Kidney (tissue), 13 donors: ENCODE measurements at regions not wholly inside any gene's neighbourhood (a gene's known extent, or its start where the extent isn't known, plus 50 kb on each side); places are given as distances from the start of the nearest gene placed in this dataset.

Source experiments
- DNase-seq, 5 donors: peaks; one replicate each; pipeline ENCODE4 v3.0.0-alpha.2; 2013 to 2020
- FAIRE-seq: peaks from 2 replicates; lab custom pipeline; 2012; peaks lifted over from hg19 to GRCh38; lab: Jason Lieb, UNC
- H3K27ac ChIP-seq, 2 donors: one replicate each; pipeline ENCODE4 v1.7.0; 2013; ENCODE audit warnings: low read depth in 2 of 2, low read length in 2 of 2, inconsistent platforms in 1 of 2
- H3K27me3 ChIP-seq: one replicate; pipeline ENCODE4 v1.7.1; 2013; ENCODE audit warnings: low read length, inconsistent platforms; ENCODE audit not compliant: control insufficient read depth, insufficient read depth
- H3K36me3 ChIP-seq, 3 donors: one replicate each; pipeline versions ENCODE4 v1.7.0 to v1.7.1; 2013; ENCODE audit warnings: low read length in 3 of 3, control low read depth in 1 of 3, inconsistent platforms in 1 of 3; ENCODE audit not compliant: insufficient read depth in 3 of 3, control insufficient read depth in 2 of 3
- H3K4me1 ChIP-seq, 3 donors: one replicate each; pipeline versions ENCODE4 v1.7.0 to v1.7.1; 2013; ENCODE audit warnings: low read length in 3 of 3, inconsistent platforms in 1 of 3, low read depth in 1 of 3; ENCODE audit not compliant: control insufficient read depth in 2 of 3, insufficient read depth in 2 of 3
- H3K4me3 ChIP-seq, 3 donors: one replicate each; pipeline versions ENCODE4 v1.7.0 to v1.8.1; 2013; ENCODE audit warnings: low read length in 3 of 3, control low read depth in 1 of 3, inconsistent platforms in 1 of 3
- H3K9ac ChIP-seq, 3 donors: one replicate each; pipeline versions ENCODE4 v1.7.0 to v1.7.1; 2013; ENCODE audit warnings: low read length in 3 of 3, control low read depth in 1 of 3, inconsistent platforms in 1 of 3
- H3K9me3 ChIP-seq, 3 donors: one replicate each; pipeline versions ENCODE4 v1.7.0 to v1.7.1; 2013; ENCODE audit warnings: low read length in 3 of 3, control low read depth in 1 of 3, inconsistent platforms in 1 of 3; ENCODE audit not compliant: control insufficient read depth in 2 of 3, insufficient read depth in 1 of 3
- intact Hi-C: fragments of 100-400 bp; cut with DNase I; formaldehyde crosslinking; loops from one replicate; pipeline ENCODE4 v1.11.1; 2022
- TF ChIP-seq, protein P1 (sequence below): IDR thresholded peaks from 3 replicates; pipeline ENCODE4 v1.5.1; 2012; ENCODE audit warnings: mild to moderate bottlenecking, moderate library complexity, borderline replicate concordance; ENCODE audit not compliant: insufficient read depth; ENCODE audit errors: extremely low read depth
- donor health status: control.
- donor health status: control.
- donor health status: control.
- donor health status: control.
- donor health status: control.
- donor health status: DM: yes; HTN: yes; CAD: no.
- donor health status: Normal renal cell carcinoma (clear cell type).

DNA sequence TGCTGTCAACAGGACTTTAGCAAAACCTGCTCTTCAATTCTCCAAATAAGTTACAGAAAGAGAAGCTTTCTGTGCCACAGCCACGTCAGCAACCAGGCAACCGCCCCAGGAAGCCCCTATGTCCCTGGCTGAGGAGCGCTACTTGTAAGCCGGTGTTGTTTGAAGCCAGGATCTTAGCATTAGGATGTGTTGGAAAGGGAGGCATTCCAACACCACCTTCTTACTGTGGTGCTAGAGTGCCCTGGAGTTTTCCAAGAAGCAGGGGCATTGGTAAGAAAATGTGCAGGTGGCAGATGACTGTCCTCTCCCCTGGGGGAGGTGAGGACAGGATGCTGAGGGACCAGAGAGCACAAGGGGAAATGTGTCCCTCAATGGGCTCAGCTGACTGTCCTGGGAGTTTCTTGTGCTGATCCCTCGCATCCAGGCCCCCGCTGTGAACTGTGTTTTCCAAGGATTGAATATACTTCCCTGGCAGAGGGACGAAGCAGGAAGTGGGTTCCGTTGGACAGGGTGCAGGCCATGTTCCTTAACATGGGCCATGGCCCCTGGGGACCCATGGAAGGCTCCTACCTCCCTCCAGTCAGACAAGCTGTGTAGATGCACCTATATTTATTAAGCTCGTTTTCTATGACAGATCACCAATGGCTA, 139.6 kb upstream of the GDF10 start:
- Histone ChIP-seq H3K27me3 (no peaks in the 10 kb centered on the region), H3K4me1 (peaks cover 0 to 3% (median 2%) of the 10 kb centered on the region in 3 donors), H3K27ac (no peak overlapping the region), H3K4me3 (no peak overlapping the region), H3K9me3 (peaks cover 0 to 6% (median 0%) of the 10 kb centered on the region in 3 donors), H3K36me3 (no peaks in the 10 kb centered on the region), H3K9ac (no peak overlapping the region)
- intact Hi-C loops = no loop called here
- TF ChIP-seq, protein P1, sequence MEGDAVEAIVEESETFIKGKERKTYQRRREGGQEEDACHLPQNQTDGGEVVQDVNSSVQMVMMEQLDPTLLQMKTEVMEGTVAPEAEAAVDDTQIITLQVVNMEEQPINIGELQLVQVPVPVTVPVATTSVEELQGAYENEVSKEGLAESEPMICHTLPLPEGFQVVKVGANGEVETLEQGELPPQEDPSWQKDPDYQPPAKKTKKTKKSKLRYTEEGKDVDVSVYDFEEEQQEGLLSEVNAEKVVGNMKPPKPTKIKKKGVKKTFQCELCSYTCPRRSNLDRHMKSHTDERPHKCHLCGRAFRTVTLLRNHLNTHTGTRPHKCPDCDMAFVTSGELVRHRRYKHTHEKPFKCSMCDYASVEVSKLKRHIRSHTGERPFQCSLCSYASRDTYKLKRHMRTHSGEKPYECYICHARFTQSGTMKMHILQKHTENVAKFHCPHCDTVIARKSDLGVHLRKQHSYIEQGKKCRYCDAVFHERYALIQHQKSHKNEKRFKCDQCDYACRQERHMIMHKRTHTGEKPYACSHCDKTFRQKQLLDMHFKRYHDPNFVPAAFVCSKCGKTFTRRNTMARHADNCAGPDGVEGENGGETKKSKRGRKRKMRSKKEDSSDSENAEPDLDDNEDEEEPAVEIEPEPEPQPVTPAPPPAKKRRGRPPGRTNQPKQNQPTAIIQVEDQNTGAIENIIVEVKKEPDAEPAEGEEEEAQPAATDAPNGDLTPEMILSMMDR = no peak
- FAIRE-seq (no peak), DNase-seq (no peak)

DNA sequence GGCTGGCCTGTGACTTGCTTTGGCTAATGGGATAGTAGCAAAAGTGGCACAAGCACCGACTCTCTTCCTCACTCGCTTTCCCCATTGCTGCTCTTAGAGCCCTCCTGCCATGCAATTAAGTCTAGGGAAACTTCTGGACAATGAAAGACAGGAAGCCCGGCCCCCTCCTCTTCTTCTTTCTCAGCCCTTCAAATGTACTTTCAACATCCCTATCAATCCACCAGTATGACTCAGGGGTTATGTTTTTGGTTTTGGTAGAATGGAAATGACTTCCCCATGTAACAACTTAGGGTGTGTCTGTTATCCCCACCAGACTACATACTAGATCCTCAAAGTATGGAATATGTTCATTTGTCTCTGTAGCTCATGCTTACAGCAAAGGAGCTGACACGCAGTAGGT, 139.0 kb upstream of the GDF10 start:
- H3K27ac ChIP-seq = no peak overlapping the region
- no peaks in the 10 kb centered on the region for H3K27me3 ChIP-seq
- TF ChIP-seq, protein P1 = no peak
- no peak overlapping the region for H3K4me3 ChIP-seq
- peaks cover 0 to 6% (median 3%) of the 10 kb centered on the region in 3 donors for H3K4me1 ChIP-seq
- no peaks in the 10 kb centered on the region for H3K36me3 ChIP-seq
- DNase-seq (no peak), FAIRE-seq (no peak)
- H3K9me3 ChIP-seq = peaks cover 0 to under 1% (median 0%) of the 10 kb centered on the region in 3 donors
- intact Hi-C loops = no loop called here
- H3K9ac ChIP-seq = no peak overlapping the region

DNA sequence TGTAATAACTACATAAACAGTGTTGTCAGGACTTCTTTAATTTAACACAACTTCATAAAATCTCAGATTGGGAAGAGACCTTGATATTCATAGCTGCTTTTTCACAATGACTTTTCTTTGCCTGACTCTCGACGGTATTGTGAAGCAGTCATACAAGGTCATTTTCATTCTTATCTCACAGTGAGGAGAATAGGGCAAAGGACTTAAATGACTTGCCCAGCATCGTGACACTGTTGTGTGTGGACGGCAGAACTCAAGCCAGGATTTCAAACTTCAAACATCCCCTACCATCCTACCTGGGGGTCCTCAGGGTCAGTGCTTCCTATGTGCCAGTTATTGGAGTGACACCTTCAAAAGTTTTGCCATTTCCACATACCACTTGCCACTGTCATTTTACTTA, 138.5 kb upstream of the GDF10 start:
- Histone ChIP-seq H3K4me1 (peaks cover 0 to 9% (median 3%) of the 10 kb centered on the region in 3 donors), H3K27me3 (no peaks in the 10 kb centered on the region), H3K4me3 (no peak overlapping the region), H3K9ac (no peak overlapping the region), H3K9me3 (no peaks in the 10 kb centered on the region), H3K36me3 (no peaks in the 10 kb centered on the region), H3K27ac (no peak overlapping the region)
- FAIRE-seq (no peak), DNase-seq (no peak)
- TF ChIP-seq, protein P1 = no peak
- intact Hi-C loops = no loop called here
